ENCODE measurements at regions not wholly inside any gene's neighbourhood (a gene's known extent, or its start where the extent isn't known, plus 50 kb on each side); places are given as distances from the start of the nearest gene placed in this dataset.

GRCh38 chr17:77266891-77267341 is 126.1 kb downstream of the SEC14L1 start:
- no peak overlapping the region for H3K27ac Mint-ChIP-seq
- H3K36me3 Mint-ChIP-seq (ENCODE audit: low read depth): no peaks in the 10 kb centered on the region
- ATAC-seq (ENCODE audit: low read depth) (no peak), DNase-seq (no peak)
- H3K27me3 Mint-ChIP-seq: peaks cover 8% of the 10 kb centered on the region
- ChIA-PET POLR2A (interaction anchor here (0.5 kb wide), 1 partner anchor 10 kb away, joined by 6 read pairs; no protein-coding TSS in a partner anchor), CTCF (no interaction called here)
- intact Hi-C loops (cut with micrococcal nuclease): no loop called here
- no peaks in the 10 kb centered on the region for H3K9me3 Mint-ChIP-seq
- no peak for TF ChIP-seq CTCF (IDR thresholded peaks at IDR 0.05)
- no peaks in the 10 kb centered on the region for H3K4me1 Mint-ChIP-seq
- H3K4me3 Mint-ChIP-seq: no peak overlapping the region

- H3K4me3 Mint-ChIP-seq: no peak overlapping the region
- intact Hi-C loops (cut with micrococcal nuclease): no loop called here
- TF ChIP-seq CTCF (IDR thresholded peaks at IDR 0.05): no peak
- no peaks in the 10 kb centered on the region for H3K9me3 Mint-ChIP-seq
- H3K27me3 Mint-ChIP-seq: peaks cover 8% of the 10 kb centered on the region
- ChIA-PET POLR2A (no interaction called here), CTCF (no interaction called here)
- no peak for DNase-seq
- no peaks in the 10 kb centered on the region for H3K36me3 Mint-ChIP-seq (ENCODE audit: low read depth)
- no peak overlapping the region for H3K27ac Mint-ChIP-seq
- no peak for ATAC-seq (ENCODE audit: low read depth)
- H3K4me1 Mint-ChIP-seq: peaks cover 1% of the 10 kb centered on the region
Observed at GRCh38 chr17:77269696-77270681, 129.2 kb downstream of the SEC14L1 start.

GRCh38 chr17:77271411-77271810 is 130.6 kb downstream of the SEC14L1 start:
- intact Hi-C loops (cut with micrococcal nuclease): no loop called here

GRCh38 chr17:77273397-77274085 is 132.8 kb downstream of the SEC14L1 start:
- no peak for DNase-seq
- ChIA-PET CTCF (no interaction called here), POLR2A (interaction anchor here (0.7 kb wide), 1 partner anchor 17 kb away, joined by 3 read pairs; no protein-coding TSS in a partner anchor)
- Mint-ChIP-seq H3K27ac (no peak overlapping the region), H3K4me1 (peaks cover 1% of the 10 kb centered on the region), H3K9me3 (no peaks in the 10 kb centered on the region), H3K4me3 (no peak overlapping the region), H3K27me3 (peaks cover 8% of the 10 kb centered on the region), H3K36me3 (ENCODE audit: low read depth) (no peaks in the 10 kb centered on the region)
- peak; percentile 74 for ATAC-seq (ENCODE audit: low read depth)
- no peak for TF ChIP-seq CTCF (IDR thresholded peaks at IDR 0.05)
- intact Hi-C loops (cut with micrococcal nuclease): no loop called here

More at GRCh38 chr17:77271411-77271810, 130.6 kb downstream of the SEC14L1 start:
- DNase-seq (no peak), ATAC-seq (ENCODE audit: low read depth) (no peak)
- Mint-ChIP-seq H3K4me1 (peaks cover 1% of the 10 kb centered on the region), H3K36me3 (ENCODE audit: low read depth) (no peaks in the 10 kb centered on the region), H3K27ac (no peak overlapping the region), H3K27me3 (peaks cover 8% of the 10 kb centered on the region), H3K4me3 (no peak overlapping the region), H3K9me3 (no peaks in the 10 kb centered on the region)
- TF ChIP-seq CTCF (IDR thresholded peaks at IDR 0.05): no peak
- ChIA-PET CTCF (no interaction called here), POLR2A (interaction anchor here (0.6 to 1.1 kb wide), 2 partner anchors 183 to 194 kb away, joined by 3 to 4 read pairs; no protein-coding TSS in a partner anchor)

All from activated B cell treated with CpG ODN at 0.5 μM for 24 hours (primary cell).